ENCODE measurements at regions not wholly inside any gene's neighbourhood (a gene's known extent, or its start where the extent isn't known, plus 50 kb on each side); places are given as distances from the start of the nearest gene placed in this dataset.

DNA sequence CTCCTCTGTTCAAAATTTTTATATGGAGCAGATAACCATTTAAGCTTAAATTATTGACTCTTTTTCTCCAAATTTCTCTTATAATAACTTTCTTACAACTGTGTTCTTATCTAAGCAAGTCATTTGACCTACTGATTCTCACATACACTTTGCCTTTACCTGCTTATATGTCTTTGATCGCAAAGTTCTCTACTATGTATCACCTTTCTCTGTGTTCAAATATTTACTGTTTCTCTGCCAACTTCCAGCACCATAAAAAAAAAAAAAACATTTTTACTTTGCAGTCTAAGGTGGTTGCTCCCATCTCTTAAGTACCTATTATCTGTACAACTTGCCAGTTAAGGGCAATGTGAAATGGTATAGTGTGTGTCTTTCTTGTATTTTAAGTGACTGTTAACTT is 100.8 kb upstream of the DPH6 start:
- no peaks in the 10 kb centered on the region for H3K9me3 ChIP-seq (replicated peaks; ENCODE audit: control insufficient read depth, insufficient read depth, low read length)
- no peak for DNase-seq (ENCODE audit: low read depth, low spot score)
- no peaks in the 10 kb centered on the region for H3K4me1 ChIP-seq (ENCODE audit: control insufficient read depth, insufficient read depth, low read length)
- no peak overlapping the region for H3K9ac ChIP-seq (ENCODE audit: control insufficient read depth, insufficient read depth, low read length)
- TF ChIP-seq ZNF384 (IDR thresholded peaks at IDR 0.05; ENCODE audit: borderline replicate concordance, low read depth, low read length) (no peak), RFX5 (IDR thresholded peaks at IDR 0.05; ENCODE audit: low read depth, low read length) (no peak), RB1 (IDR thresholded peaks at IDR 0.05; ENCODE audit: borderline replicate concordance) (no peak), CEBPZ (IDR thresholded peaks at IDR 0.05; ENCODE audit: low read depth, low read length) (no peak), NFYA (IDR thresholded peaks at IDR 0.05; ENCODE audit: borderline replicate concordance, low read depth, low read length) (no peak), SMAD5 (IDR thresholded peaks at IDR 0.05; ENCODE audit: low read depth) (no peak), CHD2 (IDR thresholded peaks at IDR 0.05; ENCODE audit: borderline replicate concordance, low read depth, low read length) (no peak), NBN (IDR thresholded peaks at IDR 0.05) (no peak), RCOR1 (conservative IDR thresholded peaks at IDR 0.05; ENCODE audit: low read depth, low read length) (no peak), EZH2 (IDR thresholded peaks at IDR 0.05; ENCODE audit: borderline replicate concordance, control insufficient read depth, low read depth, low read length) (no peak), TCF7 (IDR thresholded peaks at IDR 0.05; ENCODE audit: borderline replicate concordance) (no peak)
- TF ChIP-seq, protein P1, sequence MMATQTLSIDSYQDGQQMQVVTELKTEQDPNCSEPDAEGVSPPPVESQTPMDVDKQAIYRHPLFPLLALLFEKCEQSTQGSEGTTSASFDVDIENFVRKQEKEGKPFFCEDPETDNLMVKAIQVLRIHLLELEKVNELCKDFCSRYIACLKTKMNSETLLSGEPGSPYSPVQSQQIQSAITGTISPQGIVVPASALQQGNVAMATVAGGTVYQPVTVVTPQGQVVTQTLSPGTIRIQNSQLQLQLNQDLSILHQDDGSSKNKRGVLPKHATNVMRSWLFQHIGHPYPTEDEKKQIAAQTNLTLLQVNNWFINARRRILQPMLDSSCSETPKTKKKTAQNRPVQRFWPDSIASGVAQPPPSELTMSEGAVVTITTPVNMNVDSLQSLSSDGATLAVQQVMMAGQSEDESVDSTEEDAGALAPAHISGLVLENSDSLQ (IDR thresholded peaks at IDR 0.05): no peak
- WGBS (ENCODE audit: insufficient coverage, insufficient replicate concordance, low lambda C conversion rate, missing lambda C conversion rate): 92% methylated on average over 1 of the region's 1 CpG
- ChIA-PET POLR2A (no interaction called here), SMC1A (ENCODE audit: uncharacterized antibody, unreplicated experiment) (no interaction called here), RAD21 (ENCODE audit: unreplicated experiment) (no interaction called here), CTCF (no interaction called here)
- intact Hi-C loops (cut with micrococcal nuclease; ENCODE audit: unreplicated experiment): no loop called here
- no peak for ATAC-seq
- in situ Hi-C loops (cut with MboI): no loop called here
- no peak for FAIRE-seq
- no peaks in the 10 kb centered on the region for H3K27me3 ChIP-seq (replicated peaks in 1 of 2; ENCODE audit: control insufficient read depth in 2 of 2, insufficient read depth in 2 of 2, low read length in 1 of 2)
- no peak overlapping the region for H3K27ac ChIP-seq (ENCODE audit: control insufficient read depth, insufficient read depth)
- H3K4me2 ChIP-seq (ENCODE audit: control insufficient read depth, insufficient read depth): no peak overlapping the region
- H3K4me3 ChIP-seq: no peak overlapping the region
- H2AFZ ChIP-seq (ENCODE audit: control insufficient read depth, low read depth, low read length): no peak overlapping the region
- H3K36me3 ChIP-seq (ENCODE audit: control insufficient read depth in 2 of 2, insufficient read depth in 2 of 2, low read length in 1 of 2): no peaks in the 10 kb centered on the region
- H4K20me1 ChIP-seq (ENCODE audit: control insufficient read depth, insufficient read depth): no peaks in the 10 kb centered on the region
- BruUV-seq (replicated peaks): no TSS peak
- no peaks in the 10 kb centered on the region for H3K79me2 ChIP-seq (ENCODE audit: control insufficient read depth, insufficient read depth, low read length)

All from GM12878 (cell line).